ENCODE measurements at regions not wholly inside any gene's neighbourhood (a gene's known extent, or its start where the extent isn't known, plus 50 kb on each side); places are given as distances from the start of the nearest gene placed in this dataset.
A peak's percentile ranks its signal among the peaks of the same experiment; 100 is the strongest.

- DNase-seq, result no peak
These were observed 50.5 kb downstream of the PALM2AKAP2 start for GRCh38 chr9:109830545-109830944.

GRCh38 chr9:109831998-109832658 lies 52.1 kb downstream of the PALM2AKAP2 start:
- no peak for DNase-seq

GRCh38 chr9:109834855-109835254 lies 54.9 kb downstream of the PALM2AKAP2 start:
- DNase-seq, result no peak

DNA sequence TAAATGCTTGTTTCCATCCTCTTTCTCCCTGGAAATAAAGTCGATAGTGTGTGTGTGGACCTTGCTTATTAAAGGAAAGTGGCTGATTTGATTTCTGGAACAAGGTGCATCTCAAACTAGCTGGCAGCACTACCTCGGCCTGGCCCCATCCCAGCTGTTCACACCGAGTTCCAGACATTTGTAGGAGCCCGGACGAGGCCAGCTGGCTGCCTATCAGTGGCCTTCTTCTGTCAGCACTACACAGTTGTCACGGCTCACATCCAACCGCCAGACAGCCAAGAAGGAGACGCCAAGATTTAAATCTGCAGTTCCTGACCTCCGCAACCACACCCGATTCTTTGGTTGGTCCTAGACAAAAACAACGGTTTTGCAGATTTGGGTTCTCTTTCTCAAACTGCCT lies 63.6 kb downstream of the PALM2AKAP2 start:
- no peak for DNase-seq

DNA sequence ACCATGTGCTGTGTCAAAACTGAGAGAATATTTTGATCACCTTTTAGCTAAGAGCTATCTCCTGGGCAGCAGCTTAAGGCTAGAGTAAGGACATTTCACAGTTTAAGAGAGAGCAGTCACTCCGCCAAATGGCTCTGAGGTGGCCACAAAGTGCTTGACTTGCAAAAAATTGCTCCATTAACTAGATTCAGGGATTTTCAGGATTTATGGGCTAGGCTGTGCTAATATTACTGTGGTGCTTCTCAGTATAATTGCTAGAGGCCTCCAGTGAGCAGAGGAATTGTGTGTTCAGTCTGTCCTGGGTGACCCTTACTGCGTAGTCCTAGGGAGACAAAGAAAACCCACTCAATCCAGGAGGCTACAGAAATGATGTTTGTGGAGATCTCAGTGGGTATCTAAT lies 65.2 kb downstream of the PALM2AKAP2 start:
- DNase-seq, result no peak

DNA sequence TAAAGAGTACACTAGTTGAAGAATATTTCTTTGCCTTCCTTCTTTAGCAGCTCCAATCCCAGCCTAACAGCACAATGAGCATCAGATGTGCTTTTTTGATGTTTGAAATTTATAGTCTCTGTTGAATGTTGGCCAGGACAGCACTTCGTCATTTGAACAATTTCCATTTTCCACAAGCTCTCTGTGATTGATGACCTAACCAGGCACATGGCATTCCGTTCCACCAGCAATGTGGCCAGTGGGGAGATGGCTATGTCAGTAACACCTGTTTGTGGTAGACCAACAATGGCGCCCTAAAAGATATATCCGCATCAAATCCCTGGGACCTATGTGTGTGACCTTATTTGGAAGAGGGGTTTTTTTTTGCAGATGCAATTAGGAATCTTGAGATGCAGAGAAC lies 66.8 kb downstream of the PALM2AKAP2 start:
- no peak for DNase-seq

- DNase-seq, result no peak
These were observed 72.6 kb downstream of the PALM2AKAP2 start for GRCh38 chr9:109852556-109852955.

GRCh38 chr9:109855540-109855939 lies 75.5 kb downstream of the PALM2AKAP2 start:
- DNase-seq, result no peak

- DNase-seq, result no peak
These were observed 76.8 kb downstream of the PALM2AKAP2 start for GRCh38 chr9:109856785-109857184.

DNA sequence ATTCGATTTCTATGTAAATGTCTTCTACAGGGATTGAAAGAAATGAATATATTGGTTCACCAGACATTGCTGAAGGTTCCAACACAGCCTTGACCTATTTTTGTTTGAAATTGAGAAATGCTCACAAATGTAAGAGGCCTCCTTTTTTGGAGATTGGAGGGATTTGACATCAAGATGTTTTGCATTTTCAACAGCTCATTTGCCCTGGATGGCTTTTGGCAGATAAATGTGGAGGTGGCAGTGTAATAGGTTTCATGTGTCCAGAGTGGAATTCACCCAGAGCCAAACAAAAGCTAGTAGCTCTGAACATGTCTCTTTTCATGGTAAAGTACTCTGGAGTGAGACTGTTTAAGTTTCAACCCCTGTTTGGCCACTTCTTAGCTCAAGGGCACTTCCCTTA lies 77.3 kb downstream of the PALM2AKAP2 start:
- no peak for DNase-seq

- no peak for DNase-seq
These were observed 79.4 kb downstream of the PALM2AKAP2 start for GRCh38 chr9:109859447-109859846.

DNA sequence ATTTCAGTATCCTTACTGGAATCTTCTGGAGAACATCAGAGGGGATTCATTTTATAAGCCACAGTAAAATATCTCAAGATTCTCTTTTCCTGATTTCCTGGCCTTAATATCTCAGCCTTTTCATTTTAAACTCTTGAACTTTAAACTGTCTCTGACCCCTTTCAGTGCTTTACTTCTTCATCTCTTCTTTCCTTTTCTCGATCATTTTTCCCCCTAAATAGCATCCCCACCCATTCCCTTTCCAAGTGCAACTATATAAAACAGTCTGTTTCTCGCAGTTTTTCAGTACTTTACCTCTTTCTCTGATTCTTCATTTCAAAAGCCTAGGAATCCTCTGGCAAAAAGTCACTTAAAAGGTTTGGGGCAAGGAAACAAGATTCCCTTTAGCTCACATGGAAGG lies 80.5 kb downstream of the PALM2AKAP2 start:
- DNase-seq, result no peak

- no peak for DNase-seq
These were observed 81.5 kb downstream of the PALM2AKAP2 start for GRCh38 chr9:109861499-109861898.

- DNase-seq, result no peak
These were observed 81.9 kb downstream of the PALM2AKAP2 start for GRCh38 chr9:109861918-109862317.

GRCh38 chr9:109862452-109862851 lies 82.5 kb downstream of the PALM2AKAP2 start:
- no peak for DNase-seq

DNA sequence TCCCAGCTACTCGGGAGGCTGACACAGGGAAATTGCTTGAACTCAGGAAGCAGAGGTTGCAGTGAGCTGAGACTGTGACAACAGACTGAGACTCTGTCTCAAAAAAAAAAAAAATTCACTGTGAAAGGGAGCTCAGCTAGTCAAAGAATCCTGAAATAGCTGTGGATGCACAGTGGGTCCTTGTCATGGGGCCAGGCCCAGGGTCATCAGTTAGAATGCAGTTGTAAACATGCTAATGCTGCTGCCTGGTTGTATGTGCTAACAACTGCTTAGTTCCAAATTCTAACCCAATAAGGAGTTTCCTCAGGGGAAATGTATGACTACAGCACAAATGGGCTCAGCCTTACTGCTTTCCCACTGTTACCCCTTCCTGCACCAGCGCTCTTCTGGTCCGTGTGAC lies 84.0 kb downstream of the PALM2AKAP2 start:
- DNase-seq, result no peak

- DNase-seq, result no peak
These were observed 85.5 kb downstream of the PALM2AKAP2 start for GRCh38 chr9:109865521-109865920.

GRCh38 chr9:109868207-109868606 lies 88.2 kb downstream of the PALM2AKAP2 start:
- DNase-seq, result no peak

GRCh38 chr9:109868722-109869121 lies 88.7 kb downstream of the PALM2AKAP2 start:
- no peak for DNase-seq

- DNase-seq, result no peak
These were observed 90.4 kb downstream of the PALM2AKAP2 start for GRCh38 chr9:109870365-109870764.

- no peak for DNase-seq
These were observed 92.9 kb downstream of the PALM2AKAP2 start for GRCh38 chr9:109872901-109873300.

DNA sequence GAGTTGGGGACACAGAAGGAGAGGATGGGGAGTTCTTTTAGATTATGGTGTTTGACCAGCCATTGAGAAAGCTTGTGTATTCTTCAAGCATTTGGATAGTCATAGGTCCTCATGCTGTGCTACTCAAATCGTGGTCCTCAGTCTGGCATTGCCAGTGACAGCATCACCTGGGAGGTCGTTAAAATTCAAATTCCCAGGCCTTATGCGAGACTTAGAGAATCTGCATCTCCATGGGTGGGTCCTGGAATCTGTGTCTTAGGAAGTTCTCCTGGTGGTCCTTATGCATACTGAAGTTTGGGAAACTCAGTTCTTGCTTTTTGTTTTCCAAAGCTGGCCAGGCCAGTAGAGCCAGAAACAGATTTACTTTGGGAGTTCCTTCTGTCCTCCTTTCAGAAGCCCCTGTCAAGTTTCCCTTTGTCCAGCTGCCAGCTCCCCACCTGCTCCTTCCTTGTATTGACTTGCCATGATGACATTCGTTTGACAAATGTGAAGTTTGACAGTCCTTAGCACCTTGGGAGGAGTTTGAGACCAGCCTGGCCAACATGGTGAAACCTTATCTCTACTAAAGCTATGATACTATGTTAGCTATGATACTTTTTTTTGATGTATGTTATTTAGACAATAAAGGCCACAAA lies 95.6 kb downstream of the PALM2AKAP2 start:
- no peak for DNase-seq

- peak; percentile 35 for DNase-seq
These were observed 100.5 kb downstream of the PALM2AKAP2 start for GRCh38 chr9:109880276-109881169.

- DNase-seq, result no peak
These were observed 103.6 kb downstream of the PALM2AKAP2 start for GRCh38 chr9:109883623-109884022.
